K562 (cell line): ENCODE measurements at regions not wholly inside any gene's neighbourhood (a gene's known extent, or its start where the extent isn't known, plus 50 kb on each side); places are given as distances from the start of the nearest gene placed in this dataset.

Source experiments
- ETV1 ChIP-seq: fragments of 450-650 bp; conservative IDR thresholded peaks from 2 replicates; pipeline ENCODE4 v1.6.1; 2016; ENCODE audit warnings: missing genetic modification characterization, control low read depth, low read depth, missing compliant biosample characterization
- FOS ChIP-seq: IDR thresholded peaks from 3 replicates; pipeline ENCODE4 v1.6.1; 2011; ENCODE audit not compliant: insufficient read length; ENCODE audit errors: extremely low read depth
- GATA2 ChIP-seq: sonication (generic); formaldehyde crosslinking; IDR thresholded peaks from 2 replicates; pipeline ENCODE4 v1.4.0; 2020; ENCODE audit warnings: mild to moderate bottlenecking, missing genetic modification reagents
- MAX ChIP-seq: sonication (generic); formaldehyde crosslinking; IDR thresholded peaks from 2 replicates; pipeline ENCODE4 v1.9.0; 2022; ENCODE audit warnings: mild to moderate bottlenecking, missing genetic modification reagents
- MBD1 ChIP-seq: fragments of 250-450 bp; sonication (Bioruptor Pico); IDR thresholded peaks from 2 replicates; pipeline ENCODE4 v1.8.0; 2022; ENCODE audit warnings: inconsistent platforms
- MEF2A ChIP-seq: IDR thresholded peaks from 2 replicates; pipeline ENCODE4 v1.6.1; 2011; ENCODE audit warnings: low read depth, mild to moderate bottlenecking, low read length, moderate library complexity; ENCODE audit not compliant: control insufficient read depth
- MEIS2 ChIP-seq: fragments of 450-650 bp; IDR thresholded peaks from 2 replicates; pipeline ENCODE4 v1.6.1; 2014; ENCODE audit warnings: mild to moderate bottlenecking; ENCODE audit not compliant: partially characterized antibody
- POLR2G ChIP-seq: fragments of 200-400 bp; formaldehyde crosslinking; IDR thresholded peaks from 2 replicates; pipeline ENCODE4 v1.6.1; 2017; ENCODE audit warnings: low read depth, mild to moderate bottlenecking, antibody characterized with exemption, low read length, moderate library complexity
- RAD21 ChIP-seq, 2 experiments: fragments of 250-450 bp in 1 of 2; fragments of 450-650 bp in 1 of 2; sonication (Bioruptor Pico) in 1 of 2; formaldehyde crosslinking in 1 of 2; IDR thresholded peaks in 1 of 2; conservative IDR thresholded peaks in 1 of 2; 2 replicates each; pipeline versions ENCODE4 v1.4.0 to v1.8.0; 2020 to 2022; ENCODE audit warnings: mild to moderate bottlenecking in 2 of 2, moderate library complexity in 1 of 2
- RB1 ChIP-seq: fragments of 450-650 bp; IDR thresholded peaks from 2 replicates; pipeline ENCODE4 v1.6.1; 2017; ENCODE audit warnings: low read depth, mild to moderate bottlenecking
- RBFOX2 ChIP-seq: fragments of 200-400 bp; formaldehyde crosslinking; IDR thresholded peaks from 2 replicates; pipeline ENCODE4 v1.6.1; 2017; ENCODE audit warnings: low read depth, mild to moderate bottlenecking, low read length, moderate library complexity
- TEAD2 ChIP-seq: fragments of 450-650 bp; IDR thresholded peaks from 2 replicates; pipeline ENCODE4 v1.6.1; 2016; ENCODE audit warnings: missing genetic modification characterization, control low read depth, missing compliant biosample characterization
- UBTF ChIP-seq, 2 experiments: IDR thresholded peaks; 2 replicates each; pipeline ENCODE4 v1.6.1; 2012; ENCODE audit warnings: improper control_type of control experiment in 2 of 2, low read depth in 2 of 2, low read length in 2 of 2, borderline replicate concordance in 1 of 2
- ZFP36 ChIP-seq: fragments of 150-350 bp; IDR thresholded peaks from 2 replicates; pipeline ENCODE4 v1.6.1; 2018; ENCODE audit warnings: low read length, low read depth; ENCODE audit not compliant: partially characterized antibody
- ZFP91 ChIP-seq: sonication (generic); formaldehyde crosslinking; IDR thresholded peaks from 2 replicates; pipeline ENCODE4 v1.8.0; 2022; ENCODE audit warnings: mild to moderate bottlenecking, missing genetic modification reagents
- ZNF277 ChIP-seq: fragments of 250-450 bp; sonication (Bioruptor Pico); IDR thresholded peaks from 2 replicates; pipeline ENCODE4 v1.8.0; 2022; ENCODE audit warnings: inconsistent platforms, mild to moderate bottlenecking, moderate library complexity, borderline replicate concordance
- ZNF384 ChIP-seq: IDR thresholded peaks from 2 replicates; pipeline ENCODE4 v1.6.1; 2012; ENCODE audit warnings: low read depth, low read length, improper control_type of control experiment

- TF ChIP-seq ZNF277 (CRISPR knock-in tag) (no peak), RBFOX2 (peak; percentile 52; the same call in 1 of the 2 replicates), MBD1 (CRISPR knock-in tag) (peak; percentile 82; the same call in 1 of the 2 replicates), MEF2A (peak; percentile 78), ZNF384 (peak; percentile 73), POLR2G (peak; percentile 49; the same call in 1 of the 2 replicates), MEIS2 (peak; percentile 42), RAD21 (CRISPR knock-in tag; conservative IDR thresholded peaks at IDR 0.05 in 1 of 2, IDR thresholded peaks at IDR 0.05 in 1 of 2) (peak in 1 of 2 experiments; percentile 45; a peak in 3 of 4 replicates), GATA2 (CRISPR knock-in tag) (peak; percentile 66; the same call in 1 of the 2 replicates), ETV1 (no peak), ZFP36 (peak; percentile 61), ZFP91 (CRISPR knock-in tag) (no peak), FOS (peak; percentile 28), RB1 (0 out of 2 replicates have a peak, but pooled peaks have one; percentile 19), MAX (CRISPR knock-in tag) (peak; percentile 27; the same call in 1 of the 2 replicates), UBTF (IDR thresholded peaks at IDR 0.05; ENCODE audit: borderline replicate concordance in 1 of 2, low read depth in 2 of 2, low read length in 2 of 2) (peak; percentile 21 to 35; a peak in 2 of 4 replicates), TEAD2 (tag) (no peak)
Measured at GRCh38 chr9:129320575-129321285, 142.7 kb upstream of the IER5L start (continued).
